DND-41 (cell line): ENCODE measurements at regions not wholly inside any gene's neighbourhood (a gene's known extent, or its start where the extent isn't known, plus 50 kb on each side); places are given as distances from the start of the nearest gene placed in this dataset.

ENCODE experiments used
- EZH2 ChIP-seq: IDR thresholded peaks from 3 replicates; pipeline ENCODE4 v1.6.1; 2012; ENCODE audit warnings: borderline replicate concordance, low read depth, mild to moderate bottlenecking, moderate library complexity, low read length, inconsistent platforms; ENCODE audit not compliant: severe bottlenecking
- TF ChIP-seq, protein P1 (sequence below): IDR thresholded peaks from 2 replicates; pipeline ENCODE4 v1.5.1; 2012; ENCODE audit warnings: borderline replicate concordance, low read length, moderate library complexity, mild to moderate bottlenecking; ENCODE audit not compliant: poor library complexity, severe bottlenecking; ENCODE audit errors: extremely low read depth

DNA sequence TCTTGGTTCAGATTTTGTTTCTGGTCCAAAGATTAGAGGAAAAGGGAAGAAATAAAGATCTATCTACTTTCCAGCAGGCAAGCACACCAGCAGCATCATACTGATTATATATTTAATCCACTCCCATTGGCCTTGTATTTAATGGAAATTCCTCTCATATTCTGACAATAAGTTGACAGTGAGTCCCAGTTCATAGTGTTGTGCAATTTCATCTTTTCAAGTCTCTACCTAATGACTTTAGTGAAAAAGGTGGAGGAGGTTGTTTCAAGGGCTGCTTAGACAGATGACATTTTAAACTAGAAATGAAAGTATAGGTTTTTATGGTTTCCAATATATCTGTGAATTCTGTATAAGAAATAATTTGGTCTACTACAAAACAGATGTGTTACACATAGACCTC is 298.6 kb downstream of the PABPC4L start:
- TF ChIP-seq, protein P1, sequence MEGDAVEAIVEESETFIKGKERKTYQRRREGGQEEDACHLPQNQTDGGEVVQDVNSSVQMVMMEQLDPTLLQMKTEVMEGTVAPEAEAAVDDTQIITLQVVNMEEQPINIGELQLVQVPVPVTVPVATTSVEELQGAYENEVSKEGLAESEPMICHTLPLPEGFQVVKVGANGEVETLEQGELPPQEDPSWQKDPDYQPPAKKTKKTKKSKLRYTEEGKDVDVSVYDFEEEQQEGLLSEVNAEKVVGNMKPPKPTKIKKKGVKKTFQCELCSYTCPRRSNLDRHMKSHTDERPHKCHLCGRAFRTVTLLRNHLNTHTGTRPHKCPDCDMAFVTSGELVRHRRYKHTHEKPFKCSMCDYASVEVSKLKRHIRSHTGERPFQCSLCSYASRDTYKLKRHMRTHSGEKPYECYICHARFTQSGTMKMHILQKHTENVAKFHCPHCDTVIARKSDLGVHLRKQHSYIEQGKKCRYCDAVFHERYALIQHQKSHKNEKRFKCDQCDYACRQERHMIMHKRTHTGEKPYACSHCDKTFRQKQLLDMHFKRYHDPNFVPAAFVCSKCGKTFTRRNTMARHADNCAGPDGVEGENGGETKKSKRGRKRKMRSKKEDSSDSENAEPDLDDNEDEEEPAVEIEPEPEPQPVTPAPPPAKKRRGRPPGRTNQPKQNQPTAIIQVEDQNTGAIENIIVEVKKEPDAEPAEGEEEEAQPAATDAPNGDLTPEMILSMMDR = no peak
- no peak for TF ChIP-seq EZH2
